ENCODE measurements at regions not wholly inside any gene's neighbourhood (a gene's known extent, or its start where the extent isn't known, plus 50 kb on each side); places are given as distances from the start of the nearest gene placed in this dataset.

DNA sequence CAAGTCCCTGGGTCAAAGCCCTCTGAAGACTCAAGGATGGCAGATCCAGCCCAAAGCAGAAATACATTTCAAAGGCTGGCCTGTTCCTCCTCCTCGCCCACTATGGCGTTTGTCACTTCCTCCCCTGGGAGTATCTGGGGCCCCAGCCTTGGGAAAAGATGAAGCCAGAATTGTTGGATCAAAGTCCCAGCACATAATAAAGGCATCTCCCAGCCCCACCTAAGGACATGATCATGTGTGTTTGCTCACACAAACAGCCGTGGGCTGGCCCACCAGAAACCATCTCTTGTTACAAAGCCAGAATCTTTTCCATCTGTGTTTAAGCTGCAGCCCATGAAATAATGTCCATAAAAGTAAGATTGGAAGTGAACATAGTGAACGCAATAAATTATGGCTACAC lies 50.1 kb upstream of the HAAO start:
- TF ChIP-seq, protein P1, sequence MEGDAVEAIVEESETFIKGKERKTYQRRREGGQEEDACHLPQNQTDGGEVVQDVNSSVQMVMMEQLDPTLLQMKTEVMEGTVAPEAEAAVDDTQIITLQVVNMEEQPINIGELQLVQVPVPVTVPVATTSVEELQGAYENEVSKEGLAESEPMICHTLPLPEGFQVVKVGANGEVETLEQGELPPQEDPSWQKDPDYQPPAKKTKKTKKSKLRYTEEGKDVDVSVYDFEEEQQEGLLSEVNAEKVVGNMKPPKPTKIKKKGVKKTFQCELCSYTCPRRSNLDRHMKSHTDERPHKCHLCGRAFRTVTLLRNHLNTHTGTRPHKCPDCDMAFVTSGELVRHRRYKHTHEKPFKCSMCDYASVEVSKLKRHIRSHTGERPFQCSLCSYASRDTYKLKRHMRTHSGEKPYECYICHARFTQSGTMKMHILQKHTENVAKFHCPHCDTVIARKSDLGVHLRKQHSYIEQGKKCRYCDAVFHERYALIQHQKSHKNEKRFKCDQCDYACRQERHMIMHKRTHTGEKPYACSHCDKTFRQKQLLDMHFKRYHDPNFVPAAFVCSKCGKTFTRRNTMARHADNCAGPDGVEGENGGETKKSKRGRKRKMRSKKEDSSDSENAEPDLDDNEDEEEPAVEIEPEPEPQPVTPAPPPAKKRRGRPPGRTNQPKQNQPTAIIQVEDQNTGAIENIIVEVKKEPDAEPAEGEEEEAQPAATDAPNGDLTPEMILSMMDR (IDR thresholded peaks at IDR 0.05; ENCODE audit: low read depth, low read length, missing input control) = no peak
- TF ChIP-seq JUND (IDR thresholded peaks at IDR 0.05) = no peak
- no peak for TF ChIP-seq YY1 (IDR thresholded peaks at IDR 0.05)
- no peak for TF ChIP-seq TAF1 (conservative IDR thresholded peaks at IDR 0.05)
- no peak for TF ChIP-seq RXRA (IDR thresholded peaks at IDR 0.05)
- no peak for TF ChIP-seq MAX (IDR thresholded peaks at IDR 0.05)
- TF ChIP-seq SP1 (IDR thresholded peaks at IDR 0.05) = no peak

All from liver (tissue), 3 donors.